Parathyroid adenoma (tissue), 2 donors: ENCODE measurements at regions not wholly inside any gene's neighbourhood (a gene's known extent, or its start where the extent isn't known, plus 50 kb on each side); places are given as distances from the start of the nearest gene placed in this dataset.

ENCODE experiments used
- H2AFZ ChIP-seq: fragments of 300-600 bp; sonication (generic); one replicate; pipeline ENCODE4 v1.7.0; 2017; ENCODE audit warnings: antibody characterized with exemption, mild to moderate bottlenecking
- H3K27ac ChIP-seq: fragments of 300-600 bp; sonication (generic); one replicate; pipeline ENCODE4 v1.7.0; 2017
- H3K27me3 ChIP-seq: fragments of 300-600 bp; sonication (generic); one replicate; pipeline ENCODE4 v1.7.0; 2017; ENCODE audit warnings: low read length; ENCODE audit not compliant: control insufficient read depth, insufficient read depth
- H3K36me3 ChIP-seq: fragments of 300-600 bp; sonication (generic); one replicate; pipeline ENCODE4 v1.7.0; 2017; ENCODE audit warnings: low read length; ENCODE audit not compliant: control insufficient read depth, insufficient read depth
- H3K4me1 ChIP-seq: fragments of 300-600 bp; sonication (generic); one replicate; pipeline ENCODE4 v1.7.0; 2017; ENCODE audit warnings: control low read depth
- H3K4me2 ChIP-seq: fragments of 300-600 bp; sonication (generic); one replicate; pipeline ENCODE4 v1.7.0; 2017; ENCODE audit warnings: low read length
- H3K4me3 ChIP-seq: fragments of 300-600 bp; sonication (generic); one replicate; pipeline ENCODE4 v1.7.0; 2017; ENCODE audit warnings: low read depth, low read length
- H3K79me2 ChIP-seq: fragments of 300-600 bp; sonication (generic); one replicate; pipeline ENCODE4 v1.7.0; 2017; ENCODE audit warnings: control low read depth
- H3K9ac ChIP-seq: fragments of 300-600 bp; sonication (generic); one replicate; pipeline ENCODE4 v1.7.0; 2017; ENCODE audit warnings: mild to moderate bottlenecking
- H3K9me3 ChIP-seq: fragments of 300-600 bp; sonication (generic); one replicate; pipeline ENCODE4 v1.7.0; 2017; ENCODE audit warnings: low read length; ENCODE audit not compliant: control insufficient read depth
- CTCF ChIP-seq: fragments of 300-600 bp; sonication (generic); IDR thresholded peaks from one replicate; pipeline ENCODE4 v1.7.0; 2017; ENCODE audit warnings: antibody characterized with exemption, mild to moderate bottlenecking
- donor health status: primary hyperparathyroidism.

- Histone ChIP-seq H3K4me1 (no peaks in the 10 kb centered on the region), H3K9me3 (no peaks in the 10 kb centered on the region), H2AFZ (no peak overlapping the region), H3K4me3 (no peak overlapping the region), H3K79me2 (no peaks in the 10 kb centered on the region), H3K4me2 (no peak overlapping the region), H3K27me3 (no peaks in the 10 kb centered on the region), H3K9ac (no peak overlapping the region), H3K27ac (no peak overlapping the region), H3K36me3 (no peaks in the 10 kb centered on the region)
- TF ChIP-seq CTCF = no peak
These were observed 340.6 kb downstream of the EPHA4 start for GRCh38 chr2:221231511-221231910.

DNA sequence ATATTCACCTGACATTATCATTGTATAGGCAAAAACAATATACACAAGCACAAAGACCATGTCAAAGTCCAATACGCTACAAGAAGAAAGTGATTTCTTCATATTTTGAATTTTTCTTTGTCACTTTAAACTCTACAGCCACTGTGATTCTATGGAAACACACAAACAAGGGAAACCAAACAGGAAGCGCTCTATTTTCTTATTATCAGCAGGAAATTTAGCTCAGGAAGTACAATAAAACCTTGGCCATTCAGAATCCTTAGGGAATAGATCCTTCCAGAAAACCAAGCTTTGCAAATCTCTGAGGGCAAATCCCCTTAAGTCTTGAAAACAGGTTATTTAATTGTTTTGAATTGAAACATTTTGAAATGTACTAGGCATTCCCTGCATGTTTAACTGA lies 336.2 kb downstream of the EPHA4 start:
- H3K9me3 ChIP-seq = no peaks in the 10 kb centered on the region
- no peak overlapping the region for H3K9ac ChIP-seq
- H3K79me2 ChIP-seq = no peaks in the 10 kb centered on the region
- H3K4me3 ChIP-seq = no peak overlapping the region
- H3K27ac ChIP-seq = no peak overlapping the region
- no peaks in the 10 kb centered on the region for H3K4me1 ChIP-seq
- no peaks in the 10 kb centered on the region for H3K36me3 ChIP-seq
- H3K27me3 ChIP-seq = no peaks in the 10 kb centered on the region
- no peak for TF ChIP-seq CTCF
- H2AFZ ChIP-seq = no peak overlapping the region
- no peak overlapping the region for H3K4me2 ChIP-seq

- Histone ChIP-seq H3K27me3 (no peaks in the 10 kb centered on the region), H3K79me2 (no peaks in the 10 kb centered on the region), H3K27ac (no peak overlapping the region), H3K4me3 (no peak overlapping the region), H3K36me3 (no peaks in the 10 kb centered on the region), H3K4me1 (no peaks in the 10 kb centered on the region), H3K9ac (no peak overlapping the region), H3K4me2 (no peak overlapping the region), H3K9me3 (no peaks in the 10 kb centered on the region), H2AFZ (no peak overlapping the region)
- TF ChIP-seq CTCF = no peak
These were observed 331.0 kb downstream of the EPHA4 start for GRCh38 chr2:221241072-221241471.

DNA sequence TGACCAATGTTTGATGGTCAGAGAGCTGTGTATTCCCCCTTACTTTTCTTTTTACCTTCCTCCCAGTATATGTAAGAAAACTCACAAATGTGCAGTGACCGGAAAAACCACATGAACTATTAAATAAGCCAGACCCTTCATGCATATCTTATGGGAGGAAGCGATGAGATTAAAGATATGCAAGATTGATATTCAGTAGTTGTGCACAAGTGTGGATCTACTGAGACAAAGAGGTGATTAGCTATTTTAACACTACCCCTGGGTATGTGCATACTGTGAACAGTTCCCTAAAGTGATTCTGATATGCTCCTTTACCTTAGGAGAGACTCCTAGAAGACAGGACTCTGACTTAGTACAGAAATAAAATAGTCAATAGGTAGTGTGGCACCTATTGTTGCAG lies 328.3 kb downstream of the EPHA4 start:
- TF ChIP-seq CTCF = no peak
- Histone ChIP-seq H3K27me3 (no peaks in the 10 kb centered on the region), H2AFZ (no peak overlapping the region), H3K79me2 (no peaks in the 10 kb centered on the region), H3K9me3 (no peaks in the 10 kb centered on the region), H3K36me3 (no peaks in the 10 kb centered on the region), H3K4me2 (no peak overlapping the region), H3K9ac (no peak overlapping the region), H3K4me3 (no peak overlapping the region), H3K4me1 (no peaks in the 10 kb centered on the region), H3K27ac (no peak overlapping the region)

DNA sequence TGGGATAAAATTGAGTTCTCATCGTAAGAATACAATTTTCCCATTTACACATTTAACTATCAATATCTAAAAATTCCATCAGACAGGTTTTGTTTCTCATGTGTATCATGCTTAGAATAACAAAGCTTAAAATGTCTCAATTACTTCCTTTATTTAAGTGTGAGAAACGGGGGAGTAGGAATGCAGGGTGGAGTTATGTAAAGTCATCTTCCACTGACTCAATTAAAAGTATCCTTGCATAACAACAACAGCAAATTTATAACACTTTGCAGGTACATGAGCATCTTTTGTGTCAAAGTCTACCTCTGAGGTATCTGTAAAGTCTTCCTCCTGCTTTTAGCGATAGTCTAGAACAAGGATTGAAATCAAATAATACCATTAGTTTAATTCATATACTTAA lies 327.1 kb downstream of the EPHA4 start:
- no peak overlapping the region for H3K4me2 ChIP-seq
- no peak overlapping the region for H3K9ac ChIP-seq
- no peaks in the 10 kb centered on the region for H3K36me3 ChIP-seq
- no peak overlapping the region for H3K4me3 ChIP-seq
- H3K79me2 ChIP-seq = no peaks in the 10 kb centered on the region
- H2AFZ ChIP-seq = no peak overlapping the region
- no peak for TF ChIP-seq CTCF
- H3K27ac ChIP-seq = no peak overlapping the region
- H3K9me3 ChIP-seq = no peaks in the 10 kb centered on the region
- H3K27me3 ChIP-seq = no peaks in the 10 kb centered on the region
- no peaks in the 10 kb centered on the region for H3K4me1 ChIP-seq
